ENCODE measurements at regions not wholly inside any gene's neighbourhood (a gene's known extent, or its start where the extent isn't known, plus 50 kb on each side); places are given as distances from the start of the nearest gene placed in this dataset.

- TF ChIP-seq, protein P1, sequence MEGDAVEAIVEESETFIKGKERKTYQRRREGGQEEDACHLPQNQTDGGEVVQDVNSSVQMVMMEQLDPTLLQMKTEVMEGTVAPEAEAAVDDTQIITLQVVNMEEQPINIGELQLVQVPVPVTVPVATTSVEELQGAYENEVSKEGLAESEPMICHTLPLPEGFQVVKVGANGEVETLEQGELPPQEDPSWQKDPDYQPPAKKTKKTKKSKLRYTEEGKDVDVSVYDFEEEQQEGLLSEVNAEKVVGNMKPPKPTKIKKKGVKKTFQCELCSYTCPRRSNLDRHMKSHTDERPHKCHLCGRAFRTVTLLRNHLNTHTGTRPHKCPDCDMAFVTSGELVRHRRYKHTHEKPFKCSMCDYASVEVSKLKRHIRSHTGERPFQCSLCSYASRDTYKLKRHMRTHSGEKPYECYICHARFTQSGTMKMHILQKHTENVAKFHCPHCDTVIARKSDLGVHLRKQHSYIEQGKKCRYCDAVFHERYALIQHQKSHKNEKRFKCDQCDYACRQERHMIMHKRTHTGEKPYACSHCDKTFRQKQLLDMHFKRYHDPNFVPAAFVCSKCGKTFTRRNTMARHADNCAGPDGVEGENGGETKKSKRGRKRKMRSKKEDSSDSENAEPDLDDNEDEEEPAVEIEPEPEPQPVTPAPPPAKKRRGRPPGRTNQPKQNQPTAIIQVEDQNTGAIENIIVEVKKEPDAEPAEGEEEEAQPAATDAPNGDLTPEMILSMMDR (IDR thresholded peaks at IDR 0.05) = no peak
- no peak for TF ChIP-seq POLR2AphosphoS5 (IDR thresholded peaks at IDR 0.05)
- no peak for TF ChIP-seq POLR2A (IDR thresholded peaks at IDR 0.05)
Measured at GRCh38 chr20:8951164-8951563, 117.7 kb upstream of the PLCB4 start.

Data from upper lobe of left lung (tissue), 4 donors.